Cardiac fibroblast (primary cell): ENCODE measurements at regions not wholly inside any gene's neighbourhood (a gene's known extent, or its start where the extent isn't known, plus 50 kb on each side); places are given as distances from the start of the nearest gene placed in this dataset.

Experiments
- DNase-seq, 2 donors: peaks; one replicate each; pipeline versions ENCODE4 v3.0.0 to v3.0.0-alpha.2; 2010; ENCODE audit warnings: low read depth in 2 of 2
- H3K4me3 ChIP-seq, 2 donors: replicated peaks in 1 of 2; 1 replicate in 1 of 2; 2 replicates in 1 of 2; pipeline ENCODE4 v1.5.1; 2011; ENCODE audit warnings: low read depth in 2 of 2, low read length in 2 of 2, mild to moderate bottlenecking in 2 of 2, moderate library complexity in 1 of 2
- CTCF ChIP-seq: IDR thresholded peaks from one replicate; pipeline ENCODE4 v1.5.1; 2011; ENCODE audit warnings: low read depth, mild to moderate bottlenecking, low read length, inconsistent platforms

- H3K4me3 ChIP-seq, result no peak overlapping the region
- TF ChIP-seq CTCF, result no peak
- DNase-seq, result no peak
Measured at GRCh38 chr10:61841338-61841875, 60.1 kb upstream of the ARID5B start.

GRCh38 chr10:61842755-61843497 lies 58.6 kb upstream of the ARID5B start:
- DNase-seq, result peak; percentile 41 to 76
- no peak overlapping the region for H3K4me3 ChIP-seq
- TF ChIP-seq CTCF, result no peak

- H3K4me3 ChIP-seq, result no peak overlapping the region
- no peak for TF ChIP-seq CTCF
- no peak for DNase-seq
Measured at GRCh38 chr10:61844116-61844822, 57.2 kb upstream of the ARID5B start.

- no peak for DNase-seq
- no peak overlapping the region for H3K4me3 ChIP-seq
- no peak for TF ChIP-seq CTCF
Measured at GRCh38 chr10:61845196-61845949, 56.1 kb upstream of the ARID5B start.

DNA sequence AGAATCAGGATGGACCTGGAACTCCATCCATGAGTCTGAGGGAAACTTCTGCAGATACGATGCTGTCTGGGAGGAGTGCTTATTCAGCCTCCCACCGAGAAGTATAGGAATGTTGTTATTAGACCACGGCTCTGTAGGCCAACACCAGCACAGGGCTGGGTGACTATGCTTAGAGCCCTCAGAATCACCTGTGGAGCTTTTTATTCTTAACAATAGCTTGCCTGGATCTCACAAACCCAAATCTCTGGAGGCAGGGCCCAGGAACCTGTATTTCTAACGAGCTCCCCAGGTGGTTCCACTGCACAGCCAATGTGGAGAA lies 55.6 kb upstream of the ARID5B start:
- no peak overlapping the region for H3K4me3 ChIP-seq
- DNase-seq, result no peak
- TF ChIP-seq CTCF, result no peak

- no peak for DNase-seq
- no peak for TF ChIP-seq CTCF
- no peak overlapping the region for H3K4me3 ChIP-seq
Measured at GRCh38 chr10:61846370-61847031, 55.0 kb upstream of the ARID5B start.
